D341Med (cell line): ENCODE measurements at regions not wholly inside any gene's neighbourhood (a gene's known extent, or its start where the extent isn't known, plus 50 kb on each side); places are given as distances from the start of the nearest gene placed in this dataset.
A peak's percentile ranks its signal among the peaks of the same experiment; 100 is the strongest.

Experiments
- DNase-seq: peaks from one replicate; pipeline ENCODE4 v3.0.0; 2012; ENCODE audit warnings: low spot score

DNA sequence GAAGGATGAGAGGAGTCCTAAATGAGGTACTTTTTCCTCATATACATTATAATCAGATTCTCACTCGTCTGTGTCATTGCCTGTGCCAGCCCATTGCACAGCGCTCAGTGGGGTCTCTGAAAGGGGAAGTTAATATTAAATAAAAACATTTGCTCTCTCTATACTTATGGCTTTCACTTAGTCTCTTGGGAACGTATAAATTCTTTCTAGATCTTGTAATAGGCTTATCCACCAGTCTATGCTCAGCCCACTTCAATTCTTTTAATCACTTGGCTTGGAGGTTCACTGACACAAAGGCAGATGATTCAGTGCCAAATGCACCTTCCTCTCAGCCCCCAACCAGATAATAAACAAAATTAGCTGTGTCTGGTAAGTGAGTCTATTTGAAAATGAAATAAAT, 164.3 kb upstream of the OGFRL1 start:
- DNase-seq: peak; percentile 59

DNA sequence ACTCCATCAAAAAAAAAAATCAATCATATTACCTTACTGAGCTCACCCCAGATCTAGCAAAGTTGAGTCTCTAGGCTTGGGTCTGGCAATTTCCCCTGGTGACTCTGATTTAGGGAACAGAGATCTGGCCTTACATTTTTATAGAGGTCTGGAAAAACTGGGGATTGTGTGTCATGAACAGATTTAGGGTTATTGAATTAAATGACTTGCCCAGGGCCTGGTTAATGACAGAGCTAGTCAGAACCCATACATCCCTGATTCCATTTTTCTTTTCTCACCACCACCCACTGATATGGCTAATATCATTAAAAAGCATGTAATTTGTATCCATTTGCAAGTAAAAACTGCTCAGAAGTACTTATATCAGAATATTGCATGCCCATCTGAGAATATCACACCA, 163.4 kb upstream of the OGFRL1 start:
- DNase-seq: no peak

DNA sequence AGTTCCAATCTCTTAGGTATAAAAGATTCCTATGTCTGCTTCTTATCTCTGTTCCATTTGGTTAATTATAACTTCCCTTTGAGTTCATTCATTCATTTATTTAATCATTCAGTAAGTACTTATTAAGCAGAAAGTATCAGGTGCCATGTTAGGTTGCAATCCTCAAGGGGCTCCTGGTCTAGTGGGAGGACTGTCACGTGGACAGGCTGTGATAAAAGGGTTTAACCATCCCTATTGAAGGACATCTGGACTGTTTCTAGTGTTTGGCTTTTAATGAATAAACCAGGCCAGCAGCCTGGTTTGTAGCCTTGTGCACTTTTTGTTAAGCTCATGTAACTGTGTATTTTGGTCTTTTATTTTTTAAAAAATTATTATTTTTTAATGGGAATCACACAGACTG, 162.1 kb upstream of the OGFRL1 start:
- DNase-seq: peak; percentile 29

DNA sequence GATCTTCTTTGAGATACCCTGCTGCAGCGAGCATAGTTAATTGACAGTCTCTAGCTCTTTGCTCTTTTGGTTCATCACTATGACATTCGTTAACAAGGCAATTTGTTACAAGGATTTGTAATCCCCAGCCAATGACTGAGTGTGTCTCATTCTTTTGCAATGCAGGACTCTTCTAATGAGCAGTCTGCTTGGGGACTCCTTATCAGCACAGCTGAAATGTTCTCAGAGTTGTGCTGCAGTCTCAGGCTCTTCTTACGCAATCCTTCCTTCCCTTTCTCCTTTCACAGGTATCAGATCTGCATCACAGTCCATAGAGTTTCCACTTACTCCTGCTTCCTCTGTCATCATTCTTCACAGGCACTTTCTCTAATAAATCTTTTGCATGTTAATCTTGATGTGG, 161.2 kb upstream of the OGFRL1 start:
- DNase-seq: no peak

DNA sequence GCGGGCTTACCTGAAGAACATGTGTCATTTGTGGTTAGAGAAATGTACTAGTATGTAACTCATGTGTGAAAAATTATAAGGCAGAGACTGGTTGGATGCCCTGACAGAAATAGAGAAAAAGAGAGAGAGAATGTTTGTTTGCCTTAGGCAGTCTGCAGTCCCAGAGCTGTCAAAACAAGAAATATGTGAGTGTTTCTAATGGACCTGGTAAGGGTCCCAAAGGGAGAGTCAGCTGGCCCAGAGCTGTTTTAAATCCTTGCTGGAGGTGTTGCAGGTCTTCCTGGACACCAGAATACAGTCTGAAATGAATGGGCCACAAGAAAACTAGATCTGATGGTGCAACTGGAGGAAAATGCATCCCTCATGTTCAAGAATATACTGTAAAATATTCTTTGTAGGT, 158.3 kb upstream of the OGFRL1 start:
- no peak for DNase-seq

DNA sequence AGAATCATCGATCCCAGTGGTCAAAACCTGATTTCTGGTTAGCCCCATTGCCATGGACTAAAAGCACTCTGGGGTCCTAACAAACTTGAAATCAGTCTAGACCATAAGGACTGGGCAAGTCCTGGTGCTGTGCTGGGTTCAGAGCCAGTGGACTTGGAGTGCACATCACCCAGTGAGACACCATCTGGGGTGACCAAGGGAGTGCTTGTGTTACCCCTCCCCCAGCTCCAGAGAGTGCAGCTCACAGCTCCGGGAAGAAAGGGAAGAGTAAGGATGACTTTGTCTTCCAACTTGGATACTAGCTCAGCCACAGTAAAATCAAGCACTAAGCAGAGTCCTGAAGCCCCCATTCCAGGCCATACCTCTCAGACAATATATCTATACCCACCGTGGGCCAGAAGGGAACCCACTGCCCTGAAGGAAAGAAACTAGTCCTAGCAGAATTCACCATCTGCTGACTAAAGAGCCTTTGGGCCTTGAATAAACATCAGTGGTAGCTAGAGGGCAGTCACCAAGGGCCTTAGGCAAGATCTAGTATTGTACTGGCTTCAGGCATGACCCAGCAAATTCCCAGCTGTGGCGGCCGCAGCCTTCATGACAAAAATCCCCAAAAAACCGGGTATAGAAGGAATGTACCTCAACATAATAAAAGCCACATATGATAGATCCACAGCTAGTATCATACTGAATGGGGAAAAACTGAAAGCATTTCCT, 153.5 kb upstream of the OGFRL1 start:
- DNase-seq: no peak

DNA sequence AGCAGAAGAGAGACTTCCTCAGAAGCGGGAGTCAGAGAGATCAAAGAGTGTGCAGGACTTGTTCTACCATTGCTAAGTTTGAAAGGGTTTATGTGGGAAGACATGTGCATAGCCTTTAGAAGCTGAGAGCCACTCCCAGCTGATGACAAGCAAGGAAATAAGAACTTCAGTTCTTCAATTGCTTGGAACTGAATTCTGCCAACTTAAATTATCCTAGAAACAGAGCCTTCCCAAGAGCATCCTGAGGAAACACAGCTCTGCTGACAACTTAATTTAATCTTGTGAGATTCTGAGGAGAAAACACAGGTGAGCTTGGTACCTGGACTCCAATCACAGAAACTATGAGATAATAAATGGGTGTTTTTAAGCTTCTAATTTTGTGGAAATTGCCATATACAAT, 150.6 kb upstream of the OGFRL1 start:
- DNase-seq: no peak

DNA sequence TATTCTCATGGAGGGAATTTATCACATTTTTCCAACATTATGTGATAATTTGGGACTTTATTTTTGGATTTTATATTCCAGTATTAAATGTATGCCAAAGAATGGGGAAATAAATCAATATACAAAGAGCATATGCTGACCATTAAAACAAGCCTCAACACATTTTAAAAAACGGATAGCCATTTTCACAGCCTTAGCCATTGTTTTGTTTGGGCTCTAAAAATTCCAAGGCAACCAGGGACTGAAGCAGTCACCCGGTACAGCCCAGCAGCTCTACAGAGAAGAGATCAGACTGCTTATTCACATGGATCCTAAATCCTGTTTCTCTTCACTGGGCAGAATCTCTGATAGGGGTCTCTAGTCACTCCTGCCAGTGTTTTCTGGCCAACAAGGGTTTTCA, 150.2 kb upstream of the OGFRL1 start:
- no peak for DNase-seq

DNA sequence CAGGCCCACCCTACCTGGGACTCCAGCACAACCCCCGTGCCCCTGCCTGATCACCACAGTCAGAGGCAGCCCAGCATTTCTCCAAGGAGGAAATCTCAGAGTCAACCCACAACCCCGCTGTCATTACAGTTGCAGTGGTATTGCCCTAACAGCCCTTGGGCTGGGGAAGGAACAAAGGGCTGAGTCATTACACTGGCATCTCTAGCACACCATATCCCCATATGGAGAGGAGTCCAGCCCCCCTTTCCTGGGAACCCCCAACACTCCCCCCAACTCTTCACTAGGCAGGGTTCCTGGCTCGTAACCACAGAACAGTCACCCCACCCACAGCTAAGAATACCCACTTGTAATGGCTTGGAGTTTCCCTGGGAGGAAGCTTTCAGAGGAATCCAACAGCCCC, 149.4 kb upstream of the OGFRL1 start:
- DNase-seq: no peak

DNA sequence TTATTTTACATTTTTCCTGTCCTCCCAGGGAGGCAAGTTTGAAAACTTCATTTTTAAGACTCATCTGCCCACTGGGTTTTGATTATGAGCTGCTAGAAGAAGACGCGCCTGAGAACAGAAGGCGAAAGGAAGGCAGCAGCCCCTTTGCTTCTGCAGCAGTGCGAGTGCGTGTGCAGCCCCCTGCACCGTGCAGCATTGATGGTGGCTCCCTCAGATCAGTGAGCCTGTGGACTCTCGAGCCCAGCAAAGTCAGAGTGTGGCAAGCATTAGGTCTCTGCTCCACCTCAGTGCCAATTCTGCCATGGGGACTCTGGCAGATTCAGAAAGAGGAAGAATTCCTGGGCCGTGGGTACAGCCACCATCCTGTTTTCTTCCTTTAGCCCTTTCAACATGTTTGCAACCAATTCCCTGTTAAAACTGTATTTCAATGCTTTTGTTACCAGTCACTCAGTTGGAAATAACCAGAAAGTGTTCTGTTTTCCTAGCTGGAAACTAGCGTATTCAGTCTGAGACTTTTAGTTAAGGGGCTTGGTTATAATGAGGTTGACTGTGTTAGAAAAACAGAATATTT, 134.8 kb upstream of the OGFRL1 start:
- DNase-seq: no peak

DNA sequence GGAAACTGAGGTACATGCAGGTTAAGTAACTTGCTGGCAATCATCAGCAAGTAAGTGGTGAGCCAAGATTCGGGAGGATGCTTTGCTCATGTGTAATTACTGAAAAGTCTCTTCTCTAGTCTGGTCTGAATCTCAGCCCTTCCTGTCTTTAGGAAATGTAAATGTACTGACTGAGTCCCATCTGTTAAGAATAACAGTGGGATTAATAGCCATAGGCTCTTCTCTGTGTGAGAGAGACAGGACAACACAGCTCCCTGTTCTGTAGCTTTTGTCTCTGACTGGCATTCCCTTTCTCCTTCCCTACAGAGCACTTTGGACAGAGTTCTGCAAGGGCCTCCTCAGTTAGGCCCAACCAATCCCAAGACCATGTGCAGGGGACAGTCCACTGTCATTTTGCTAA, 131.3 kb upstream of the OGFRL1 start:
- no peak for DNase-seq

DNA sequence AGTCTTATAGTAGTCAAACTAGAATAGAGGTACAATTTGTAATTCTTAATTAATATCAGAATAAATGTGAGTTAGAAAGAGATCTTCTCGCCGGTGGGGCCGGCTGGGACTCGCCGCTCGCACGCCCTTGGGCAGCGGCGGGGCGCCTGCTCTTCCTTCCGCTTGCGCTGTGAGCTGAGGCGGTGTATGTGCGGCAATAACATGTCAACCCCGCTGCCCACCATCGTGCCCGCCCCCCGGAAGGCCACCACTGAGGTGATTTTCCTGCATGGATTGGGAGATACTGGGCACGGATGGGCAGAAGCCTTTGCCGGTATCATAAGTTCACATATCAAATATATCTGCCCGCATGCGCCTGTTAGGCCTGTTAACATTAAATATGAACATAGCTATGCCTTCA, 123.7 kb upstream of the OGFRL1 start:
- DNase-seq: no peak

DNA sequence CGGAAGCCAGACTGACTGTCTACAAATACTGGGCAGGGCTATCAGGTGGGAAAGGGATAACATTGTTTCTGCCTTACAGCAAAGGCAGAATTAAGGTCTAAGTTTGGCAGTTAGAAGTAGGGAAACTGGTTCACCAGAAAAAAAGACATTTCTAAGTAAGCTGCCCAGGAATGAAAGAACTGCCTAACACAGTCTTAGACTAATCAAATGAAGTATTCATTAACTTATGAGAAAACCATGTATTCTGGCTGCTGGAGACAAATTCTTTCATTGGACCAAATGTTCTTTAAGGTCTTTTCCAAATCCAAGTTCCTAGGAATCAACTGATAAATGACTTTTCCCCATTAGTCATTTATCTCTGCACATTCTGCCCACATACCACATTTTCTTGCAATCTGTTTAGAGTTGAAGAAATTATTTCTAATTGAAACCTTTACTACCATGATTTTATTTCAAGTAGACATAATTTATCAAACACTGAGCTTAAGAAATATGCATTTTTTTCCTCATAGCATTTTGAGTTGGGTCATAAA, 120.3 kb upstream of the OGFRL1 start:
- DNase-seq: no peak

DNA sequence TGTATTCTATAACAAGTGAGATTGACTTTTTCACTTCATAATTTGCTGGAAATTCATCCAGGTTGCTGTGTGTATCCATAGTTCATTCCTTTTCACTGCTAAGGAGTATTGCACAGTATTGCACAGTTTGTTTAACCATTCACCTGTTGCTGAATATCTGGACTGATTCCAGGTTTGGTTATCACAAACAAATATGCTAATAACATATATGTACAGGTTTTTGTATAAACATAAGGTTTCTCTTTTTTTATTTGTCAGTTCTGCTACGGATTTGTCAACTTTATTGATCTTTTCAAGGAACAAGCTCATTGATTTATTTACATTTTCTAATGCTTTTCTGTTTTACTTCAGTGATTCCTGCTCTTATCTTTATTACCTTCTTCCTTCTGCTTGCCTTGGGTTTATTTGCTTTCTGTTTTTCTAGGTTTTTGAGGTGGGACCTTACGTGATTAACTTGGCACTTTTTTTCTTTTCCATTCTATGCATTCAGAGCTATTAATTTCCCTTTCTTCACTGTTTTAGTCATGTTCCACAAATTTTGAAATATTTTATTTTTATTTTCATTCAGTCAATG, 117.0 kb upstream of the OGFRL1 start:
- no peak for DNase-seq

DNA sequence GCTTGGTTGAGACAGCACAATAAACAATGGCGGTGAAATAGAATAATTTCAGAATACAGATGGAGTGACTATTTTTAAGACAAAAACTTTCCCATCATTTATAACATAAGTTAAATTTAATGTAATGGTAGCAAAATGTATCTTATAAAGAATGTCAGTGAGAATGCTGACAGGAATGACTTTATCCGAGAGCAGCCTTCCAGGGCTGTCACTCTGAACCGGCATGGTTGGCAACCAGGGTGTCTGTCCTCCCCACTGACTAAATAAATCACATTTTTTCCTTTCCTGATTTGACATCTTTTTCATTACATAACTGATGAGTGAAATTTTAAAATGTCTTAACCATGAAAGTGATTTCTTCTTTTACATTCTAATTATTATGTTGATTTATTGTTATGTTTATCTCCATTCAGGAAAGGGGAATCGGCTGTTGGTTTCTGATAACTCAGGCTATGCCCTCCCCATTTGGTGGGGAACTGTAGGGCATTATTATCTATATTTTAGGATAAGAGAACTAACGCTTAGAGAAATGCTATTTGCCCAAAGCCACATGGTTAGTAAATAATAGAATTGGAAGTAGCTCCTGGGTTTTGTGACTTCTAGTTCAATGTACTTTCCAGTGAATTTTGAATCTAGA, 109.2 kb upstream of the OGFRL1 start:
- DNase-seq: no peak

DNA sequence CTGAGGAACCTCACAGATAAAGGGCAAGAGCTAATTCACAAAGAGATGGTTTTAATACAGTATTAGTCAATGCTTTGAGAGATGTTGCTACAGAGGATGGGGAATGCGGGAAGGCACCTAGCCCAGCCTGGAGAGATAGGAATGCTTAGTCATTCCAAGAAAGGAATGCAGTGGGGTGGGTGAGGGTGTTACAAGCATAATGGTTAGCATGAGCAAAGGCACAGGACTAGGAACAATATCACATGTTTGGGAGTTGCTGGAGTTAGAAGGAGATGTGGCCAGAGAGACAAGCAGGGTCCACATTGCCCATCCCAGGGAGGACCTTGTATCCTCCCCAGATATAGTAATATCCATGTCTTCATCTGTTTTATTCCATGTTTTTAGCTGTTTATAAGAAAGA, 107.0 kb upstream of the OGFRL1 start:
- no peak for DNase-seq

DNA sequence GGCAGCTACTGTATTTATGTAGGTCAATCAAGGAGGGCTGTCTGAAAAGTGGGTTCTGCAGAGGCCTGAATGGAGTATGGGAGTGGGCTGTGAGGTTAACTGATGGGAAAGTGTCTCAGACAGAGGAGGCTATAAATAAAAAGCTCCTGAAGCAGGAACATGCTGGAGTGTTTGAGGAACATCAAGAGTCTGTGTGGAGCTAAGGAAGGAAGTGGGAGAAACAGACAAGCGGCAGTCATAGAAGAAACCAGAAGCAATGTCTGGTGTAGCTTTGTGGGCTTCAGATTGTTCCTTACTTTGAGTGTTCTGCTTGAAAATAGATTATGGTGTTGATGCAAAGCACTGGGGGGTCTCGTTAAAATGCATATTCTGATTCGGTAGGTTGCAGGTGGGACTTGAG, 101.5 kb upstream of the OGFRL1 start:
- no peak for DNase-seq

DNA sequence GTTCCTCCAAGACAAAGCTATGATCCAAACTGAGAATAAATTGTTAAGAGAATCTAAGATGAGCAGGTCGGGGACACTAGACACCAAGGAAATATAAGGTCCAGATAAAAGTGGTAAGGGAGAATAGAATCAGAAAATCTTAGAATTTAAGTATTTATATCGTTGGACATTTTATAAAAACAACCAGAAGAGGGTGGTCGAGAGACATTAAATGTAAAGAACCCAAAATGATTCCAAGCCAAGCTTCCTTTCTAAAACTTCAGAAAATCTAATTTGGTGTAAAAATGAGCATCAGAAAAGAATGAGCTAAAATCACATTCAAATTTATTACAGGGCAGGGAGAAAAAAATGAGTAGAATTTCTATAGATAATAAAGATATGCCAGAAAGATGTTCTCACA, 97.8 kb upstream of the OGFRL1 start:
- DNase-seq: no peak

DNA sequence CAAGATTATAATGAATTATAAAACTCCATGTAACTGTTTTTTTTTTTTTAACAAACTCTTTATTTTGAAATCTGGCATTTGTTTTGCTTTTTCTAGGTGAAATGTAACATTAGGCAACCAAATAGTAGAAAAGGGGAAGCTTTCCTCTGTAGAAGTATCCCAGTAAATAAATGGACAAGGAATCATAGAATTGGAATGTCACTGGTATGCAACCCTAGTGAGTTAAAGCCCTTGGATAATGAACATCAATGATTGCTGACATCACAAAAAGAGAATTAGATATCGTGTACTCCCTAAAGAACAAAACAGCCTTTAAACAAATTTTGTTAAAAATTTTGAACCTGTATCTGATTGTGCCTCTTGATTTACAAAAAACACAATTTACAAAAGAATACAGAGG, 93.9 kb upstream of the OGFRL1 start:
- no peak for DNase-seq

DNA sequence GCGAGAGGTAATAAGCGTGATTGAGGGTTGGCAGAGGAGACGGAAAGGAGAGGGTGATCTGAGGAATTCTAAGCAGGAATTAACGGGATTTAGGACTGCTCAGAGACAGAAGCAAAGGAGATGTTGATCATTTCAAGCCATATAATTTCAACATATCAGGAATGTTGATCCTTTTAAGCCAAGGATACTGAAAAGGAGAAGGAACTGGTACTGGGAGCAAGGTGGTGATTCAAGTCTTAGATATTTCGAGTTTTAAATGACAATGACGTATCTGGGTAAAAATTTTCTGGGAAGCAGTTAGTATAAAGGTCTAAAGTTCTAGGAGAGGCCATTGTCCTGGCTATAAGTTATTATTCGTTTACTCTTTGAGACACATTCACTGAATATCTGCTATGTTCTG, 91.3 kb upstream of the OGFRL1 start:
- DNase-seq: no peak

DNA sequence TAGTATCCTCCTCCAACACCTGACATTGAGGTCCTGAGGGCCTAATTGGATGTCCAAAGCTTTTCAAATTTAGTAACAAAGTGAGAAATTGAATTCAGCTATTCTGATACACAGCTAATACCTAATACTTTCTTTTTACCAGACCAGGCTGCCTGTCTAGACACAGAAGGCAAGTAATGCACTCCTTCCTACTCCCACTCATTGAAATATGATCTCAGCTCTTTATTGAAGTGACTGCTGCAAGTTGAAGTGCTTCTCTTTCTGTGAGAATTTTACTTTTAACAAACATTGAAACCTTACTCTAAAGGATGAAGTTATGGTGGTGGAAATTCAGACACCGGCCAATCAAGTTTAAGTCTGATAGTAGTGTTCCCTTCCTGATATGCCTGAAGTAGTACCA, 90.8 kb upstream of the OGFRL1 start:
- no peak for DNase-seq

DNA sequence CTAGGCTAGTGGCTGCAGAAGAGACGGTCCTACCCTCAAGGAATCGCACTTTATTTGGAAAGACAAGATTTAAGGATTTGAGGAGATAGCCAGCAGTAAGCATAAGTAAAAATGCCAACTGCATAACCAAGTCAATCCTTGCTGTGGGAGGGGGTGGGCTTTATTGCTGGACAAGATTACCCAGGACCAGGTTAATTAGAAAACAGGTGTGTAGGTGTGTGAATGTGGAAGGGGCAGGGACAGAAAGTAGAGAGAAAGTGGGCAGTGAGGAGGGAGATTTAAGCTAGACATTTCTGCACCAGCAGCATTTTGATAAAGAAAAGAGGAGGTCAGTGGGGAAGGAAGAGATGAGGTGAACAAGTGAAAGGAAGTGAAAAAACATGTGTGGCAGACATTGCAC, 89.7 kb upstream of the OGFRL1 start:
- no peak for DNase-seq

DNA sequence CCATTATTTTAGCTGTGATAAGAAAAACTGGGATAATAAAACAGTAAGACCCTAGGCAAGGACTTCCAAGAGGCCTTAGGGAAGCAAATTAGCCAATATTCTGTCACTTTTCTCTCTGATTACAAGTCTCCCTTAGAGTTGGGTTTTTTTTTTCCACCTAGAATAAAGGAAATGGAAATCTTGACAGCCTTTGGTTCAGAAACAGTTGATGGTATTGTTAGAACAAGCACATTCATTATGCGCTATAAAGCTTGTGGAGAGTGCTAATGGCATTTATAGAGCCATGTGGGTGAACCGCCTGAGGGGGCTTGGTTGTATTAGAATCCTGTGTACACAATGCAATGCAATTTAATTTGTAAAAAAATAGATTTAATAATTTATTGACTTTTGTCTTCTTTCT, 88.9 kb upstream of the OGFRL1 start:
- no peak for DNase-seq
